NOMO-1 treated with dmso at 0.1 percent for 144 hours (cell line): ENCODE measurements at regions not wholly inside any gene's neighbourhood (a gene's known extent, or its start where the extent isn't known, plus 50 kb on each side); places are given as distances from the start of the nearest gene placed in this dataset.

ENCODE experiments used
- DNase-seq: peaks from one replicate; lab custom pipeline; 2025; ENCODE audit not compliant: unreplicated experiment; lab: John Stamatoyannopoulos, UW

DNA sequence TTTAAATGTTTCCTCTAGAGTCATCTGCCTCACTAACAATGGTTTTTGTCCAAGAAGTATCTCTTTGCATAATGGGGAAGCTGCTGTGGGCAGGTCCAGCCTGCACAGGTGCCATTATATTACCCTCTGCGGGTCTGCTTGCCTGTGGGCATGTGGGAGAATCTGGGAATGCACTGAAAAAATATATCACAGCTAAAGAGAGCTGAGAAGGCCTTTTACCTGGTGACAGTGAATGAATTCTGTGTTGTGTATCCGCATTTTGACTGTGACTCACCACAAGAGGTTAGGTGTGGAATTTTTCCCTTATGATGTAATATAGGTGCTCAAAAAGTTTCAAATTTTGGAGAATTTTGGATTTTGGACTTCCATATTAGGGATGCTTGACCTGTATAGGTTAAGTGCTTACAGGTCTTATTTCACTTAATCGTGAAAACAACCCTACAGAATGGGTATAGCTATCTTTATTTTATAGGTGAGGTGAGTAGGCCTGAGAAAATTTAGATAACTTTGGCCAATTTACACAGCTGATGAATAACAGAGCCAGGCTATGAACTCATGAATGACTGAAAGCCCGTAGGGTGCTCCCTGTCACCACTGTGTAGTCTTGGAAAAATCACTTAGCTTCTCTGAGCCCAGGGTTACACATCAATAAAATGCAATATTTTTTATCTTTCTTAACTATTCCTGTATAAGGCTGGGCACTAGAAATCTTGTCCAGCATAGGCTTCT, 198.0 kb upstream of the EPHA5 start:
- no peak for DNase-seq

DNA sequence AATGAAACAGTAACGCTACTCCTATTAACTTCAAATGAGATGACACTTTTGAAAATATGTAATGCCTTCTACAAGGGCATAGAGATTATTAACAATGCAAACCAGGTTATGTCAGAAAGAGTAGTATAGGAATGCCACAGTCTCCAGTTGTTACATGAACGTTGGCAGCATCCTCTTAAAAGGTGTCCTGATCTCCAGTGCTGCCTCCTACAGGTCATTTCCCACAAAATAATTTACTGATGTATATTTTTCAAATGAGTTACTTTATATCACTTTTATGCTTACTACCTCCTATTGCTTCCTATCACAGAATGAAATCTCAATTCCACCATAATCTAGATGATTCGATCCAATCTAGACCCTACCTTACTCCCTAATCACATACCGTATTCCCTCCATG, 195.2 kb upstream of the EPHA5 start:
- no peak for DNase-seq

DNA sequence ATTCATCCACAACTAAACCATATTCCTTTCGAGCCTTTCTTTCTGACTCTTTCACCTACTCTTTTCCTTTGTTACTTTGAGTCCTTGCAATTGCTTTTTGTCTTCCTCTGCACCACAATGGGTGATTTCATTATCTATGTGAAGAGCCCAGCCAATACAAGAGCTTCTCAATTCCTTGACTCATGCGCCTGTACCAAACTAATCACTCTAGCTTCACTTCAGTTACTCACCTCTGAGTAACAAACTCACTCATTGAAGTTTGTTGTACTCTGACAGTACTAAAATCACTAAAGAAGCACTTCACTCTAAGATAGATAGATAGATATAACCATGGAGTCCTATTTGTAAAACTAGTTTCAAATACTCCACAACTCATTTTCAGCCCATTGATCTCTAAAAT, 191.7 kb upstream of the EPHA5 start:
- no peak for DNase-seq

DNA sequence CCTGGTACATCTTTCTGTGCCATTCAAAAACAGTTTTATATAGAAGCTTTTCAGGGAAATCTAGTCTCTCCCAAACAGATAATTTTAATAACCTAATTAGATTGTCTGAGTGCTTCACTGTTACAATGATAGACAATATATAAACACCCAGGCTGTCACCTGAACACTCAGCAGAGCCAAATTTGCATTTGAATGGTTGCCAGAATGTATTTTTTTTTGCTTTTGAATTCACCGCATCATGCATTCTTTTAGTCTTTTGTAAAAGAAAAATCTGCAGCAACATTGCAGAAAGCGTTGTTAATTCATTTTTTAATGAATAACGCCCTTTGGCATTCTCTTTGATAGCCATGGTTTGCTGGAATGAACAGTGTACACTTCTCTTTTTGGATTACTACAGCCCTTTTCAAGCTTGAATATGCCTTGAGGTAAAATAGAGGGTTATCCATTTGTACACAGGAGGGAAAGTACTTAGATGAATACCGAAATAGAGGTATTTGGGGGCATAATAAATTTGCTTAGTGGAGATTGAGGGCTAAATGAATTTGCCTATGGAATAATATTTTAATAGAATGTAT, 175.0 kb upstream of the EPHA5 start:
- no peak for DNase-seq

DNA sequence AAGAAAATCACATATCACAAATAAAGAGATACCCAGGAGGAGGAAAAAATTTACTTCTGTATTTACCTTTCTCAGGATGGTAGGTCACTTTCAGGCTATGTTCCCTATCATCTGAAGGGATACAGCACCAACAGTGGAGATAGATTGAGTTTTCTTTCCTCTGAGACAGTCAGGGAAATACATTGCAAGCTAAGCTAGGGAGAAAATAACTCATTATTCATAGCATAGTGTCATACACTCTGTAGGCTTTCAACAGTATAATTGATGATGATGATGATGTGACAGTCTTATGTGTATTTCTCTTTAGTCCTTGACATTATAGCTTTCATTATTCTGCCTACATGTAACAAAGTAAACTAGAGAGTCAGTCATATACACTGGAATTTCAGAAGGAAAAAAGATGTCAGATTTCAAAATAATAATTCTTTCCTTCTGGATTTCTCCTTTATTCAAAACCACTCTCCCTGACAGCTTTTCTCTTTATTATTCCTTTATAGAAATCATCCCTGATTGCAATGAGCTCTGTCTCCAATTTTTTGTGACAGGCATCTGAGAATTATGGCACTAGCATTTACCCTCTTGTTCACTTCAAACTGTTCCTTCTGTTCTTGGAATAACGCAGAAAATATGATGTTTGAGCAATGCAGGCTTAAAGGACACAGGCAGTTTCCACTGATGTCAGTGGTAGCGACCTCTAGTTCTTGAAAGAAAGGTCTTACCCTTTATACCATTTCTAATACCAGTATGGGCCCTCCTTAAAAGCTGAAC, 169.1 kb upstream of the EPHA5 start:
- no peak for DNase-seq

DNA sequence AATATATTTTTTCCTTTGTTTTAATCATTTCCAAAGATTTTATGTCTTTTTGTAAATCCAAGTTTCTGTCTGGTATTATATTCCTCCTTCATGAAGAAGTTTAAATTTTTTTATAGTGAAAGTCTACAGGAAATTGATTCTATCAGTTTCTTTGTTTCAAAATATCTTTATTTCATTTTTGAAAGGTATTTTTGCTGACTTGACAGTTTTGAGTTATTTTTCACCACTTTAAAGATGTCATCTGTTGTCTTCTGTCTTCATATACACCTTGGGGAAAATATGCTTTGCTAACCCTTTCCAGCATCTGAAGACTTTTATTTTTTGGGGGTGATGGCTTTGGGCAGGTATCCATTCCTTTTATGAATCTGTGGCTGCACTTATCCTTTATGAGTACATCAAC, 164.4 kb upstream of the EPHA5 start:
- no peak for DNase-seq

DNA sequence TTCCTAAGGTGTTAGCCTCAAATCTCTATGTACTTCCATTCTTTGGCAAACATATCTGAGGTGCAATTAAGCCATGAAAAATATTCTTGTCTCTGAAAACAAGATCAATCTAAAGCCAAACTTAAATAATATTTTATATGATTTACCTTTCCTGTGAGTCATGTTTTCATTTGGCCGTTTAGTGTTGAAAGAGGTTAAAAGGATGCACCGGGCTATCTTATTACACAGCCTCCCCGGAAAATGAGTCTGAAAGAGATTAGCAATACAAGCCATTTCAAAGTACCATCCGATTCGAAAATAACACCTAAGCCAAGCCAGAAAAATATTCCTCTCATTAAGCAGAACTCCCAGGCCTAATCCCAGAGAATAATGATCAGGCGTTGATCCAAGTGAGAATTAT, 161.5 kb upstream of the EPHA5 start:
- no peak for DNase-seq

DNA sequence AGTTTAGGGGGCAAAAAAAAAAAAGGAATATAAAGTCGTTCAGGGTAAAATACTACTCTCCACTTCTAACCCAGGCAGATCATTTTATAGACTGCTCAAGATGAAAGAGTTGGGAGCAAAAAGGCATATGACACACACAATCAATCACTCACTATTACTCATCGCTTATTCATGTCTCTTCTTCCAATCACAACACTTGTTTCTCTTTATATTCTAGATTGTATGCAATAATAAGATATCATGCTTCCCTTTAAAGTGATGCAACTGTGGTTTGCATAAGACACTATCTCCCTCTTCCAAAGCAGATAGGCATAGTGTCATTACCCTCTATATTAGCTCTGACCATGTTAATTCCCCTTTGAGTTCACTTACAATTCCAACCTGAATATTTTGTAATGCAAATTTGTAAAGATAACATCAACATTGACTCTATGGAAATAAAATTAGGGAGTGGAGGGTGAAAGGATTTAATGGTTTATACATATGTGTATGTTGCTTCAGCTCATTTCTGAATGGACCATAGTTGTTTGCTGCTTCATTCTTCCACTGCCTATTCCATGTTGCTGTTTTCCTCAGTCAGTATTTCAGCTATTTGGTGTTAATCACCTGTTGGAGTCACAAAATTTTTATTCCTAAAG, 154.9 kb upstream of the EPHA5 start:
- no peak for DNase-seq

DNA sequence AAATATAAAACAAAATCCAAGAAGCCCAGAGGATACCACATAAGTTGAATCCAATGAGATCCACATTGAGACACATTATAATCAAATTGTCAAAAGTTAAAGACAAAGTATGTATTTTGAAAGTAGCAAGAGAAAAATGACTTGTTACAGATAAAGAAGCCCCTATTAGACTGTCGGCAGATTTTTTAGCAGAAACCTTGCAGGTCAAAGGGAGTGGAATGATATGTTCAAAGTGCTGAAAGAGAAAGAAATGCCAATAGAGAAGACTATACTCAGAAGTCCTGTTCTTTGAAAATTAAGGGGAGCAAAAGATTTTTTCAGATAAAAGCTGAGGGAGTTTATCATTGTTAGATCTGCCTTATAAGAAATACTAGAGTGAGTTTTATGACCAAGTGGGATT, 148.9 kb upstream of the EPHA5 start:
- no peak for DNase-seq

DNA sequence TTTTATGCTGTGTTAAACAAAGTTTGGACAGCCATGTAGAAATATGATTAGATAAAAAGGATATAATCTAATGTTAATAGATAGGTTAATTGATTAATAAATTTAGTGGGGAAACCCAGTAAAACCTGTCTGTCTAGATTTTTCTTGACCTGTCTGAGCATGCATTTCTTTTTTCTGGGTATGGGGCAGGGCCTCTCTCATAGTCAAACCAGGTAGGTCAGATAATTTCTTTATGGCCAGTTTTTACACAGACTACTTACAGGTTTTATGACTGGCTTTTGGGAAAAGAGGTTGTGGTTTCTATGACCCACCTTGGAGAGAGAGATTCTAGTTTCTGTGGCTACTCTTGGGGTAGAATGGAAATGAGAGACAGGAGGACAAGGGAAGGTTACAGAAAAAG, 135.6 kb upstream of the EPHA5 start:
- DNase-seq, result no peak

DNA sequence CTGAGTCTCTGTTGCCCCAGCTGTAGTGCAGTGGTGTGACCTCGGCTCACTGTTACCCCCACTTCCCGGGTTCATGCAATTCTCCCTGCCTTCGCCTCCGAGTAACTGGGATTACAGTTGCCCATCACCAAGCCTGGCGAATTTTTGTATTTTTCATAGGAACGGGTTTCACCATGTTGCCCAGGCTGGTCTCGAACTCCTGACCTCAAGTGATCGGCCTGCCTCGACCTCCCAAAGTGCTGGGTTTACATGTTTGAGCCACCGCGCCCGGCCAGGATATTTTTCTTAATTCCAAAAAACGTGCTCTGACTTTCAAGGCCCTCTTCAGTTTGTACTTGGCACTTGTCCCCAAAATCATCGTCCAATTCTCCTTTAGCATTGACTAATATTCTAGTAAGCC, 129.2 kb upstream of the EPHA5 start:
- no peak for DNase-seq

DNA sequence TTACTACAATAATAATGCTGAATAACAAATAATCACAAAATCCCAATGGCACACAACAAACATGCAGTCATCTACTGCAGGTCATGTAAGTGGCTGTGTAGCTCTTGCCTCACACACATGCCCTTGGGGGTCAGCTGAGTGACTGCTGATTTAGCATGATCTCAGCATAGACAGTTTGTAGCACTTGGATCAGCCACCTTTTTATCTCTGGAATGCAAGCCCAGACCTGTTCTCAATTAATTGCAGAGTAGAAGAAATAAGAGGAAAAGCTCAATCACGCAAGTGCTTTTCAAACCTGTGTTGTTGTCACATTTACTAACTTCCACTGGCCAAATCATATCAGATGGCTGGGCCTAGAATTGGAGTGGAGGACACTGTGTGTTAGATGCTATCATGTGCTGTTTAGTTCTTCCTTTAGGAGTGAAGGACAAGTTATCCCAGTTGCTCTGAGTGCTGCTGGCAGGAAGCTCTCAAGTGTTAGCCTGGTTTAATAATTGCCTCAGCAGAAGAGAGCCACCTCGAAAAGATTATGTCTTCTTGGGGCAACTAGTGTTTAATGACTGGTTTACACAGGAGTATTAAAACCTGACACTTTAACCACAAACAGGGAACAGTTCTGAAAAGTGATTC, 128.3 kb upstream of the EPHA5 start:
- no peak for DNase-seq

DNA sequence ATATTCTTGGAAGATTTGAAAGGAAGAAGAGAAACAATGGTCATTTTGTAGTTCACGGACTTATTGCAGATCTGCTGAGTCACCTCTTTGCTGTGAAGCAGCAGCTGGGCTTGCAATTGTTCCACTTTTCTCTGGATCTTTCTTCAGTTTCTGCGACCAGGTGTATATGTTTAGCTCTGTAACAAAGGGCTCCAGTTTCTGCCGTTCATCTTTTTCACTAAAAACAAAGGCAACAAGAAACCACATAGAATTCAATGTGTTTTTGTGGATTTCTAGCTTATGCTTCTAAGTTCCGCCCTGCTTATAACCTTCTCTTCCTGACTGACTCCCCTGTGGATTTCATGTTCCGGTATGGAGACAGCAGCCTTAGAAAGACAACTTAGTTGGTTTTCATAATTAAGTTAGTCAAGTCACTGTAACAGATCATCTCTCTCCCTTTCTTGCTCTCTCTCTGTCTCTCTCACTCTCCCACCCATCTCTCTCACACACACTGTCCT, 121.6 kb upstream of the EPHA5 start:
- no peak for DNase-seq

DNA sequence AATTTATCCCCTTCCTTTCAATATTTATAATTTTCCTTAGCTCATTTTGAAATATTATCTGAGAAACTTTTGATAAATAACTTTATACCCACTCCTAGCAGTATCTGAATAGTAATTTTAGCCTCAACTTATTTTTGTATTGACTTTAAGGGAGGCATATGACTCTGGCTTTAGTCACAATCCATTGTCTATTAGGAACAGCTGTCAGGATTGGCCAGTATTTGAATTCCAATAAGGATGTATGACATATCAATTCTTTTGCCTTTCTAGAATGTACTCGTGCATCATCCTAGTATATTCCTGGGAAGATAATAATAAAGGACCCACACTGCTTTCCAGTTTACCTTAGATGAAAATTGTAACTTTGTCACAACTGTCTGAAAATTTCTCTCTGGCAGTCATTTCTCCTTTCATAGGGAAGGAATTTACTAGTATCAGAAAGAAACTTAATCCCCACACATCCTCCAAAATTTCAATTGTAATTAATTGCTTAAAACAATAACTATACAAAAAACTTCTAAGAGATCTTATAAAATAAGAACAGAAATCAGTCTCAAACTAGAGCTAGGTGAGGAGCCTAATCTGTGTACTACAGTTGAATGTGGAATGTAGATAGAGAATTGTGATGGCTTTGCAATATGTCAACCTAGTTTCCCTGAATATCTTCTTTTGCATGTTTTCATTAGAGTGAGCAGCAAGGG, 121.0 kb upstream of the EPHA5 start:
- no peak for DNase-seq

DNA sequence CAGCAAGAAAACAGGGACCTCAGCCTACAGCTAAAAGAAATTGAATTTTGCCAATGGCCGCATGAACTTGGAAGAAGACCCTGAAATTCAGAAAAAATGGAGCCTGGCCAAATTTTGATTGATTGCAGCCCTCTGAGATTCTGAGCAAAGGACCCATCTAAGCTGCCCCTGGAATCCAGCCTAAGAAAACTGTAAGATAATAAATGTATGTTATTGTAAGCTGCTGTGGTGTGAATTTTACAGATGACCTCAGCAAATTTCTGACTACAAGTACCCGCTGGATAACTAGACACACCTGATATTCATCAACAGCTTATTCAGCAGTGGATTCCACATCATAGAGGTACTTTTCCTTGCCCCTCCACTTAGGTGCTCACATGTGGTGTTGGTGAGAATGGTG, 119.5 kb upstream of the EPHA5 start:
- no peak for DNase-seq

DNA sequence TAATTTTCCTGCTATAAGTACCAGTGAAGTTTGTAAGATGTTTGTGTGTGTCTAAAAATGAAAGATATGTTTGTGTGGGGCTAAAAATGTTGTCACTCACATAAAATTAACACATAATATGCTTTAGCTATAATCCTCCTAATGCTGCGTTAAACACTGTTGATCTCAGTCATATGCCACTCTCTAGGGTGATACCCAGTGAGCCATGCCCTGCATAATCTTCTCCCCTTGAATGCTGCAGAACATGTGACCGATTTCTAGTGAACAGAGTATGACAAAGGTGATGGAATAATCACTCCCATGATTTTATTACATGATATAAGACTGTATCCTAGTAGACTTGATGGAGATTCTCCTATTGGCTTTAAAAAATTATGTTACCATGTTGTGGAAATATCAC, 119.1 kb upstream of the EPHA5 start:
- DNase-seq, result no peak

DNA sequence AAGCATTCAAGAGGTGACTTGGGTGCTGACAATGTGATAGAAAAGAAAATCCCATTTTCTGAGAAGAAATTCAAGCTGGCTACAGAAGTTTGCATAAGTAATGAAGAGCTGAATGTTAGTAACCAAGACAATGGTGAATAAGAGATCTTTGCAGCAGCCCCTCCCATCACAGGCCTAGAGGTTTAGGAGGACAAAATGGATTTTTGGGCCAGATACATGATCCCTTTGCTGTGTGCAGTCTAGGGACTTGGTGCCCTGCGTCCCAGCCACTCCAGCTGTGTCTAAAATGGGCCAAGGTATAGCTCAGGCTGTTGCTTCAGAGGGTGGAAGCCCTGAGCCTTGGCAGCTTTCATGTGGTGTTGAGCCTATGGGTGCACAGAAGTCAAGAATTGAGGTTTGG, 107.0 kb upstream of the EPHA5 start:
- no peak for DNase-seq

DNA sequence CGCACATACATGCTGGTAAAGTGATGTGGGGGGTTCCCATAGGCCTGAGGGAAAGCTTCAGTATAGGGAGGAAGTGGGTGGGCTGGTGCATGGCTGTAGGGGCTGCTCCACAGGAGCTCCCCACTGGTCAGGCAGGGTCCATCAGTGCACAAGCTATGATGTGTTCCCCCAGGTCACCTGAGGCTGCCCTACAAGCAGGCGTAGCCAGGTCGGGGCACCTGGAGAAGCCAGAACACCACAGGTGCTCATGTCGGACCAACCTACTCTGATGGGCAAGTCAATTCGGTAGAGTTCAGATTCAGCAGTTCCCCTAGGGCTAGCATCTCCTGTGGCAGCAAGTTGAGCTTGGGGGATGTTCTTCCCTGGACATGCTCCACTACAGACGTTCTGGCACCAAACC, 103.3 kb upstream of the EPHA5 start:
- DNase-seq, result no peak

DNA sequence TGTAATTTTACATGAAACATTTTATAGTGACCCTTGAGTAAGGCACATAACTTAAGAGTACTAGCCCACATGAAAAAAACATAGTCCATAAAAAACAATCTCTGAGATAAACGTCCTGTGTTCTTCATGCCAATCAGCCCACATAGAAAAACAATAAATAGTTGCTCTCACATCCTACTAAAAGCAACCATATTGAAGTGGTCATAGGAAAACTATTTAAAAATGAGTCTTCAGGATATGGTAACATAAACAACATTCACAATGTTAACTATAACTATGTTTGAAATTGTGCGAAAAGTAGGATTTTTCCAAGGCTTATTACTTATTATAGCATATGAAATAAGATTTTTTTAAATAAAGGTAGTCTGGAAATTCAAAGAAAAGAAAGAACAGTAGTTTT, 77.1 kb upstream of the EPHA5 start:
- DNase-seq, result no peak

DNA sequence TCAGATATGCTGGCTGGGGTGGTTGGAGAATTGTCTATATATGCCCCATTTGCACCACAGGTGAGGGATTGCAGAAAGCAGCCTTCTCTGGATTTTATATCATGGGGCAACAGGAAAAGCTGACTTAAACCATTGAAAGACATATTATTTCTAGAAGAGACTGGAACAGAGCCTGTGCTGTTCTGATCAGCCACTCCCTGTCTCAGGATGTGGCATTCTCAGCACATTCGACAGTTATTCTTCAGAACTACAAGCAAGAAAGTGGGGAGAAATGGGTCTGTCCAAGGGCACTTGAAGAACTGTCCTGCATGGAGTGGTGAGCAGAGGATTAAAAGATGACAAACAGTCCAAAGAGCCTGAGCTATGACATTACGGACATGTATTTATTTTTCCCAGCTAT, 67.8 kb upstream of the EPHA5 start:
- no peak for DNase-seq

DNA sequence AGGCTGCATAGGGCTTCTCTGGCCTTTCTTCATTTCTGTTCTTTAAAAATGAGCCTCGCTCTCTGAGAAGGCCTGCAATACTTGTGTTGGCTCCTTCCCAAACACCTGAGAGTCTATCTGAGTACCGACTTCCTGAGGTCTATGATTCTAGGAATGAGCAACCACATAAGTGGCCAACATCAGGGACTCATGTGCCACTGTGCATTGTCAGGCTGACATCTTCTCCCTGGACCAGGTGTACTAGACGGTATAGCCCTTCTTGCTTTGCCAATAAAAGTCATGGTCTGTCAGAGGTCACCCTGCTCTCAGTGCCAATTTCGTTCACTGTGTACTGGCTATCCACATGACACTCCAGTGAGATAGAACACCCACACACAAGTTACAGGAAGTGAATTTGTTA, 67.4 kb upstream of the EPHA5 start:
- no peak for DNase-seq
